Liver (tissue), 8 donors: ENCODE measurements at regions not wholly inside any gene's neighbourhood (a gene's known extent, or its start where the extent isn't known, plus 50 kb on each side); places are given as distances from the start of the nearest gene placed in this dataset.

ENCODE experiments used
- DNase-seq: peaks from one replicate; pipeline ENCODE4 v3.0.0-alpha.2; 2017; ENCODE audit warnings: low spot score
- H3K27ac ChIP-seq, 2 donors: one replicate each; pipeline ENCODE4 v1.7.0; 2013; ENCODE audit warnings: inconsistent platforms in 2 of 2, low read length in 2 of 2, control low read depth in 1 of 2, low read depth in 1 of 2, mild to moderate bottlenecking in 1 of 2
- H3K27me3 ChIP-seq, 4 donors: one replicate each; pipeline versions ENCODE4 v1.6.1 to v1.7.0; 2013; ENCODE audit warnings: low read length in 3 of 4, inconsistent platforms in 1 of 4, mild to moderate bottlenecking in 1 of 4, moderate library complexity in 1 of 4; ENCODE audit not compliant: control insufficient read depth in 4 of 4, insufficient read depth in 4 of 4
- H3K36me3 ChIP-seq, 4 donors: one replicate each; pipeline versions ENCODE4 v1.6.1 to v1.7.0; 2013; ENCODE audit warnings: low read length in 3 of 4, mild to moderate bottlenecking in 3 of 4, low read depth in 1 of 4, moderate library complexity in 1 of 4; ENCODE audit not compliant: control insufficient read depth in 4 of 4, insufficient read depth in 3 of 4
- H3K4me1 ChIP-seq, 4 donors: one replicate each; pipeline versions ENCODE4 v1.6.1 to v1.7.0; 2013; ENCODE audit warnings: low read length in 3 of 4, mild to moderate bottlenecking in 3 of 4, moderate library complexity in 1 of 4; ENCODE audit not compliant: control insufficient read depth in 4 of 4, insufficient read depth in 4 of 4
- H3K4me3 ChIP-seq, 3 donors: one replicate each; pipeline versions ENCODE4 v1.6.1 to v1.7.0; 2013; ENCODE audit warnings: low read length in 3 of 3, control low read depth in 1 of 3, low read depth in 1 of 3, mild to moderate bottlenecking in 1 of 3
- H3K9ac ChIP-seq, 2 donors: one replicate each; pipeline ENCODE4 v1.7.0; 2013; ENCODE audit warnings: low read length in 2 of 2, mild to moderate bottlenecking in 2 of 2, moderate library complexity in 2 of 2, control low read depth in 1 of 2, low read depth in 1 of 2
- H3K9me3 ChIP-seq, 4 donors: one replicate each; pipeline versions ENCODE4 v1.6.1 to v1.7.0; 2013; ENCODE audit warnings: low read length in 3 of 4; ENCODE audit not compliant: control insufficient read depth in 4 of 4
- ATF3 ChIP-seq: IDR thresholded peaks from 2 replicates; pipeline ENCODE4 v1.6.1; 2016; ENCODE audit warnings: antibody characterized with exemption
- CTCF ChIP-seq: fragments of 150-350 bp; IDR thresholded peaks from 2 replicates; pipeline ENCODE4 v1.5.1; 2017; ENCODE audit warnings: improper control_type of control experiment, low read depth, low read length; ENCODE audit not compliant: missing input control
- EGR1 ChIP-seq, 2 donors: IDR thresholded peaks; 2 replicates each; pipeline ENCODE4 v1.6.1; 2016 to 2018; ENCODE audit warnings: antibody characterized with exemption in 2 of 2, low read depth in 2 of 2
- FOXA1 ChIP-seq: IDR thresholded peaks from 2 replicates; pipeline ENCODE4 v1.6.1; 2016; ENCODE audit warnings: antibody characterized with exemption
- FOXA2 ChIP-seq: IDR thresholded peaks from 2 replicates; pipeline ENCODE4 v1.6.1; 2016; ENCODE audit warnings: antibody characterized with exemption
- GABPA ChIP-seq, 2 donors: IDR thresholded peaks in 1 of 2; conservative IDR thresholded peaks in 1 of 2; 2 replicates each; pipeline ENCODE4 v1.6.1; 2016; ENCODE audit warnings: antibody characterized with exemption in 2 of 2, mild to moderate bottlenecking in 1 of 2, moderate library complexity in 1 of 2
- HNF4A ChIP-seq, 2 donors: conservative IDR thresholded peaks; 2 replicates each; pipeline ENCODE4 v1.6.1; 2016; ENCODE audit warnings: antibody characterized with exemption in 2 of 2, mild to moderate bottlenecking in 2 of 2
- HNF4G ChIP-seq: IDR thresholded peaks from 2 replicates; pipeline ENCODE4 v1.6.1; 2016; ENCODE audit warnings: antibody characterized with exemption
- JUND ChIP-seq, 2 donors: IDR thresholded peaks; 2 replicates each; pipeline ENCODE4 v1.6.1; 2016; ENCODE audit warnings: antibody characterized with exemption in 2 of 2
- RAD21 ChIP-seq, 2 donors: IDR thresholded peaks; 2 replicates each; pipeline ENCODE4 v1.6.1; 2016; ENCODE audit warnings: antibody characterized with exemption in 2 of 2, mild to moderate bottlenecking in 2 of 2
- REST ChIP-seq: IDR thresholded peaks from 2 replicates; pipeline ENCODE4 v1.6.1; 2016; ENCODE audit warnings: antibody characterized with exemption, mild to moderate bottlenecking
- RXRA ChIP-seq, 2 donors: IDR thresholded peaks; 2 replicates each; pipeline ENCODE4 v1.6.1; 2017 to 2018; ENCODE audit warnings: antibody characterized with exemption in 2 of 2, mild to moderate bottlenecking in 1 of 2
- SP1 ChIP-seq: IDR thresholded peaks from 2 replicates; pipeline ENCODE4 v1.6.1; 2018; ENCODE audit warnings: antibody characterized with exemption, mild to moderate bottlenecking
- TAF1 ChIP-seq: conservative IDR thresholded peaks from 2 replicates; pipeline ENCODE4 v1.6.1; 2016; ENCODE audit warnings: antibody characterized with exemption, mild to moderate bottlenecking
- YY1 ChIP-seq: IDR thresholded peaks from 2 replicates; pipeline ENCODE4 v1.6.1; 2016; ENCODE audit warnings: antibody characterized with exemption, mild to moderate bottlenecking
- WGBS: extraction: QIAGEN DNeasy Blood & Tissue Kit; methylation state at CpG from one replicate; pipeline ENCODE4 v1.1.7; 2013; 5-methylcytosine and 5-hydroxymethylcytosine counted together
- TF ChIP-seq, protein P1 (sequence below): IDR thresholded peaks from 2 replicates; pipeline ENCODE4 v1.6.1; 2016; ENCODE audit warnings: antibody characterized with exemption
- TF ChIP-seq, protein P2 (sequence below): IDR thresholded peaks from 2 replicates; pipeline ENCODE4 v1.6.1; 2016; ENCODE audit warnings: antibody characterized with exemption
- donor health status: healthy.
- donor health status: healthy.
- donor health status: healthy.
- donor health status: healthy.
- donor health status: healthy.

DNA sequence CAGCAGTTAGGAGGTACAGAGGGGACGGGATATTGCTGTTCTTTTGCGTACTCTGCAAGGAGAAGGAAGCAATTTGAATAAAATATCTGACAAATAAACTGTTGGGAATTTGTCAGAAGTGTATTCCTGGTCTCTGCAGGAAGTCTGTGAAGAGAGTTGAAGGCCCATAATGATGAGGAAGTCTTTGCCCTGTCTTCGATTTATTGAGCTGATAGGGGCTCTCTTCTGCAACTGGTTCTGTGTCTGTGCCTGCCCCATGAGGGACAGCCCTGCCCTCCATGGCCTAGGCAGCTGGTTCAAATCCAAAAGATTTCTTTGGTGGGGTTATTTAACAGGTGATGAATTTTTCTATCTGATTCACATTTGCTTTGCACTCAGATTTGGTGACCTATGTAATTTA, 339.7 kb upstream of the EDNRB start:
- no peak overlapping the region for H3K4me3 ChIP-seq
- H3K36me3 ChIP-seq: no peaks in the 10 kb centered on the region
- no peak for DNase-seq
- H3K9ac ChIP-seq: no peak overlapping the region
- H3K4me1 ChIP-seq: no peaks in the 10 kb centered on the region
- peaks cover 0 to 5% (median 1%) of the 10 kb centered on the region in 4 donors for H3K9me3 ChIP-seq
- TF ChIP-seq RXRA (IDR thresholded peaks at IDR 0.05) (no peak), SP1 (no peak), YY1 (no peak), TAF1 (no peak), GABPA (IDR thresholded peaks at IDR 0.05 in 1 of 2, conservative IDR thresholded peaks at IDR 0.05 in 1 of 2) (no peak), RAD21 (IDR thresholded peaks at IDR 0.05) (no peak), JUND (IDR thresholded peaks at IDR 0.05) (no peak), ATF3 (no peak), HNF4A (conservative IDR thresholded peaks at IDR 0.05) (no peak)
- TF ChIP-seq, protein P1, sequence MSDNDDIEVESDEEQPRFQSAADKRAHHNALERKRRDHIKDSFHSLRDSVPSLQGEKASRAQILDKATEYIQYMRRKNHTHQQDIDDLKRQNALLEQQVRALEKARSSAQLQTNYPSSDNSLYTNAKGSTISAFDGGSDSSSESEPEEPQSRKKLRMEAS: no peak
- 46% methylated on average over 3 of the region's 3 CpGs for WGBS
- H3K27me3 ChIP-seq: peaks cover 0 to 5% (median 0%) of the 10 kb centered on the region in 4 donors
- no peak overlapping the region for H3K27ac ChIP-seq

DNA sequence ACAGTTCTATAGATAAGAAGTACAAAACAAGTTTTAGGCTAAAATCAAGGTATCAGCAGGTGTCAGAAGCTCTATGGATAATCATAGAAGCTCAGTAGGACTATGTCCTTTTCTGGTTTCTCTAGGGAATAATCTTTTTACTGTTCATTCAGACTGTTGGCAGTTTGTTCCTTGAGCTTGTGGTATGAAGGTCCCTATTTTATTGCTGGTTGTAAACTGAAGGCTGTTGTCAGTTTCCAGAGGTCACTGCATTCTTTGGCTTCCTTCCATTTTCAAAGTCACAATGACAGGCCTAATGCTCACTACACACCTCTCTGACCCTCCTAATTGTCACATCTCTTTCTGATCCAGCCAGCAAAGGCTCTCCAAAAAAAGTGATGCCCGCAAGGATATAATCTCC, 337.9 kb upstream of the EDNRB start:
- DNase-seq: no peak
- Histone ChIP-seq H3K9me3 (no peaks in the 10 kb centered on the region), H3K4me3 (no peak overlapping the region), H3K9ac (no peak overlapping the region), H3K27ac (no peak overlapping the region), H3K27me3 (no peaks in the 10 kb centered on the region), H3K36me3 (no peaks in the 10 kb centered on the region), H3K4me1 (no peaks in the 10 kb centered on the region)
- 74% methylated on average over 1 of the region's 1 CpG for WGBS
- TF ChIP-seq RXRA (IDR thresholded peaks at IDR 0.05): no peak
- TF ChIP-seq FOXA2: no peak

GRCh38 chr13:78254113-78254512, 335.5 kb upstream of the EDNRB start:
- TF ChIP-seq YY1 (no peak), TAF1 (no peak), HNF4G (no peak), FOXA2 (no peak), SP1 (no peak), ATF3 (no peak), HNF4A (conservative IDR thresholded peaks at IDR 0.05) (no peak), GABPA (IDR thresholded peaks at IDR 0.05 in 1 of 2, conservative IDR thresholded peaks at IDR 0.05 in 1 of 2) (no peak), RAD21 (IDR thresholded peaks at IDR 0.05) (no peak), FOXA1 (no peak), CTCF (no peak), JUND (IDR thresholded peaks at IDR 0.05) (no peak), REST (no peak), EGR1 (IDR thresholded peaks at IDR 0.05; ENCODE audit: low read depth in 2 of 2) (no peak)
- TF ChIP-seq, protein P1: no peak
- TF ChIP-seq, protein P2, sequence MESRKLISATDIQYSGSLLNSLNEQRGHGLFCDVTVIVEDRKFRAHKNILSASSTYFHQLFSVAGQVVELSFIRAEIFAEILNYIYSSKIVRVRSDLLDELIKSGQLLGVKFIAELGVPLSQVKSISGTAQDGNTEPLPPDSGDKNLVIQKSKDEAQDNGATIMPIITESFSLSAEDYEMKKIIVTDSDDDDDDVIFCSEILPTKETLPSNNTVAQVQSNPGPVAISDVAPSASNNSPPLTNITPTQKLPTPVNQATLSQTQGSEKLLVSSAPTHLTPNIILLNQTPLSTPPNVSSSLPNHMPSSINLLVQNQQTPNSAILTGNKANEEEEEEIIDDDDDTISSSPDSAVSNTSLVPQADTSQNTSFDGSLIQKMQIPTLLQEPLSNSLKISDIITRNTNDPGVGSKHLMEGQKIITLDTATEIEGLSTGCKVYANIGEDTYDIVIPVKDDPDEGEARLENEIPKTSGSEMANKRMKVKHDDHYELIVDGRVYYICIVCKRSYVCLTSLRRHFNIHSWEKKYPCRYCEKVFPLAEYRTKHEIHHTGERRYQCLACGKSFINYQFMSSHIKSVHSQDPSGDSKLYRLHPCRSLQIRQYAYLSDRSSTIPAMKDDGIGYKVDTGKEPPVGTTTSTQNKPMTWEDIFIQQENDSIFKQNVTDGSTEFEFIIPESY: no peak
- 89% methylated on average over 3 of the region's 3 CpGs for WGBS
- Histone ChIP-seq H3K36me3 (no peaks in the 10 kb centered on the region), H3K9me3 (no peaks in the 10 kb centered on the region), H3K4me1 (no peaks in the 10 kb centered on the region), H3K9ac (no peak overlapping the region), H3K4me3 (no peak overlapping the region), H3K27me3 (no peaks in the 10 kb centered on the region), H3K27ac (no peak overlapping the region)
- no peak for DNase-seq
